ENCODE measurements at regions not wholly inside any gene's neighbourhood (a gene's known extent, or its start where the extent isn't known, plus 50 kb on each side); places are given as distances from the start of the nearest gene placed in this dataset.

GRCh38 chr13:84399320-84400085 lies 517.2 kb upstream of the SLITRK1 start:
- H3K79me2 ChIP-seq (ENCODE audit: insufficient read depth, low read length) = no peaks in the 10 kb centered on the region
- H3K4me2 ChIP-seq (ENCODE audit: low read depth, low read length, poor library complexity, severe bottlenecking) = no peak overlapping the region
- no peak overlapping the region for H3K9ac ChIP-seq (ENCODE audit: low read depth, low read length, poor library complexity, severe bottlenecking)
- no peaks in the 10 kb centered on the region for H4K20me1 ChIP-seq (ENCODE audit: insufficient read depth, low read length, poor library complexity, severe bottlenecking)
- no peaks in the 10 kb centered on the region for H3K27me3 ChIP-seq (ENCODE audit: insufficient read depth, low read length, poor library complexity, severe bottlenecking)
- no peaks in the 10 kb centered on the region for H3K36me3 ChIP-seq (ENCODE audit: insufficient read depth, low read length)
- H2AFZ ChIP-seq (ENCODE audit: low read length) = no peak overlapping the region
- H3F3A ChIP-seq (ENCODE audit: low read depth) = no peaks in the 10 kb centered on the region
- H3K9me3 ChIP-seq (ENCODE audit: insufficient read depth, low read depth, low read length) = peaks cover 6% of the 10 kb centered on the region; the same call in 1 of the 2 replicates
- TF ChIP-seq EZH2phosphoT487 (IDR thresholded peaks at IDR 0.05; ENCODE audit: borderline replicate concordance) (no peak), CTCF (conservative IDR thresholded peaks at IDR 0.05; ENCODE audit: low read length) (no peak)
- no peaks in the 10 kb centered on the region for H3K4me1 ChIP-seq (ENCODE audit: insufficient read depth, low read length, poor library complexity, severe bottlenecking)
- no peak overlapping the region for H3K4me3 ChIP-seq (ENCODE audit: low read length, poor library complexity, severe bottlenecking)
- H3K9me2 ChIP-seq (replicated peaks; ENCODE audit: low read depth, low read length) = no peaks in the 10 kb centered on the region

GRCh38 chr13:84393981-84394625 lies 511.8 kb upstream of the SLITRK1 start:
- no peak overlapping the region for H2AFZ ChIP-seq (ENCODE audit: low read length)
- no peak overlapping the region for H3K4me3 ChIP-seq (ENCODE audit: low read length, poor library complexity, severe bottlenecking)
- H3K36me3 ChIP-seq (ENCODE audit: insufficient read depth, low read length) = no peaks in the 10 kb centered on the region
- no peaks in the 10 kb centered on the region for H4K20me1 ChIP-seq (ENCODE audit: insufficient read depth, low read length, poor library complexity, severe bottlenecking)
- H3K27me3 ChIP-seq (ENCODE audit: insufficient read depth, low read length, poor library complexity, severe bottlenecking) = no peaks in the 10 kb centered on the region
- H3K79me2 ChIP-seq (ENCODE audit: insufficient read depth, low read length) = no peaks in the 10 kb centered on the region
- H3F3A ChIP-seq (ENCODE audit: low read depth) = no peaks in the 10 kb centered on the region
- no peaks in the 10 kb centered on the region for H3K4me1 ChIP-seq (ENCODE audit: insufficient read depth, low read length, poor library complexity, severe bottlenecking)
- H3K9me2 ChIP-seq (replicated peaks; ENCODE audit: low read depth, low read length) = no peaks in the 10 kb centered on the region
- TF ChIP-seq CTCF (conservative IDR thresholded peaks at IDR 0.05; ENCODE audit: low read length) = no peak
- TF ChIP-seq EZH2phosphoT487 (IDR thresholded peaks at IDR 0.05; ENCODE audit: borderline replicate concordance) = no peak
- H3K9me3 ChIP-seq (ENCODE audit: insufficient read depth, low read depth, low read length) = peaks cover 6% of the 10 kb centered on the region; the same call in 1 of the 2 replicates
- no peak overlapping the region for H3K9ac ChIP-seq (ENCODE audit: low read depth, low read length, poor library complexity, severe bottlenecking)
- H3K4me2 ChIP-seq (ENCODE audit: low read depth, low read length, poor library complexity, severe bottlenecking) = no peak overlapping the region

DNA sequence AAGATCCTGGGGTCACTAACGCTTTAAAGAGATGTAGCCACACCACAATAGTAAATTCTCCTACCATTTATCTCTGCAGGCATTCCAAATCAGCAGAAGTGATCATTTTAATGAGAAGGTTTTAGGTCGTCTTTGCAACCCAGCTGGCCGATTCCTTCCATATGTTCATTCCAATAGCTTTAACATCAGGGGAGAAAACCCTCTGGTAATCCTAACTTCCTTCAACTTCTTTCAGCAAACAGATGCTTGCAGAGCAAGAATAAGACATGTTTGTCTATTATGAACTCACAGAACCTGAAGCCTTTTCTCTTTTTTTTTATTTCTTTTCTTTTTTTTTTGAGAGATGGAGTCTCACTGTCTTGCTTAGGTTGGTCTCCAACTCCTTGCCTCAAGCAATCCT lies 498.6 kb upstream of the SLITRK1 start:
- Histone ChIP-seq H3K9me3 (ENCODE audit: insufficient read depth, low read depth, low read length) (no peaks in the 10 kb centered on the region), H3K4me2 (ENCODE audit: low read depth, low read length, poor library complexity, severe bottlenecking) (no peak overlapping the region), H3K79me2 (ENCODE audit: insufficient read depth, low read length) (no peaks in the 10 kb centered on the region), H3K27me3 (ENCODE audit: insufficient read depth, low read length, poor library complexity, severe bottlenecking) (no peaks in the 10 kb centered on the region), H3K9me2 (replicated peaks; ENCODE audit: low read depth, low read length) (no peaks in the 10 kb centered on the region), H3K36me3 (ENCODE audit: insufficient read depth, low read length) (no peaks in the 10 kb centered on the region), H3K9ac (ENCODE audit: low read depth, low read length, poor library complexity, severe bottlenecking) (no peak overlapping the region), H3K4me1 (ENCODE audit: insufficient read depth, low read length, poor library complexity, severe bottlenecking) (no peaks in the 10 kb centered on the region), H4K20me1 (ENCODE audit: insufficient read depth, low read length, poor library complexity, severe bottlenecking) (no peaks in the 10 kb centered on the region), H3K4me3 (ENCODE audit: low read length, poor library complexity, severe bottlenecking) (no peak overlapping the region), H2AFZ (ENCODE audit: low read length) (no peak overlapping the region), H3F3A (ENCODE audit: low read depth) (no peaks in the 10 kb centered on the region)
- TF ChIP-seq EZH2phosphoT487 (IDR thresholded peaks at IDR 0.05; ENCODE audit: borderline replicate concordance) (no peak), CTCF (conservative IDR thresholded peaks at IDR 0.05; ENCODE audit: low read length) (no peak)
